ENCODE measurements at regions not wholly inside any gene's neighbourhood (a gene's known extent, or its start where the extent isn't known, plus 50 kb on each side); places are given as distances from the start of the nearest gene placed in this dataset.

- no peak for DNase-seq (ENCODE audit: low read depth in 1 of 2, low spot score in 1 of 2)
Measured at GRCh38 chr5:71864730-71865601, 145.9 kb downstream of the CARTPT start.

DNA sequence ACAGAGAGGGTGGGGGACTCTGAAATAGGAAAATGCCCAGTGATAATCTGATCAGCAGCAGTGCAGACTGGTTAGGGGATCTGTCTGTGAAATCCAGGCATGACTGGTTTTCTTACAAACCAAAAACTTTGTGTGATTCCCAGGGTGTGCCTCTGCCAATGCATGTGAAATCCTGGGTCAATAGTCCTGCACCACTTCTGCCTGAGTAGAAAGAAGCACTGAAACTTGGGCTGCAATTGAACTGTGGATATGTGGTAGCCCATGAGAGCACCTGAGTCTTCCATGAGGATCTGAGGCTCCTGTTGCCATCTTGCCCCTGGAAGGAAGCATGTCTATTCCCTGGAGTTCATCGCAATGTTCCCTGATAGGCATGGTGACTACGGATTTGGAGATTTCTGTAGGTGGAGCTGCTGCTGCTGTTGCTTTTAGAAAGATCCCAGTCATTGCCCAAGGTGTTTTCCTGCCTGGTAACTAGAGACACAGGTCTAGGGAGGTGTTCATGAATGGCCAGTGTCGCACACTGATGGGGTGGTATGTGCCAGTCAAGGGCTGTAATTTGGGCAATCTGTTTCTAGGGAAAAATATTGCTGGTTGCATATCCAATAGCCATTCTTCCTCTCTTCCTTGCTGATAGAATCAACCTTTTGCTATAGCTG, 146.7 kb downstream of the CARTPT start:
- DNase-seq (ENCODE audit: low read depth in 1 of 2, low spot score in 1 of 2) = no peak

DNA sequence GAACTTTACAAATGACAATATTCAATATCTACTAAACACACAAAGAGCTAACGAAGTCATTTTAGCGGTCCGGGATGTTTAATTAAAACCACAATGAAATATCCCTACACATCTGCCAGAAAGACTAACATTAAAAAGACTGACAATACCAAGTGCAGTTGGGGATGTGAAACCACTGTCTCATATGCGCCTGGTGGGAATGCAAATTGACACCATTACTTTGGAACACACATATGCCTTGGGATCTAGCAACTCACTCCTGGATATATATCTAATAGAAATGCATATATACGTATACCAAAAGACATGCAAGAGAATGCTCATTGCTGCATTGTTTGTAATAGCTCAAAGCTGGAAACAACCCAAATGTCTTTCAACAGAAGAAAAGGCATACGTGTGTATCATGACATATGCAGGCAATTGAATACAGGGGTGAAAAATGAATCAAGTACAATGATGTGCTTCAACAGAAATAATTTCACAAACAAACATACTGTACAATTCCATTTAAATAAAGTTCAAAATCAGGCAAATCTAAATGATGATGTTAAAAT, 153.3 kb downstream of the CARTPT start:
- DNase-seq (ENCODE audit: low read depth in 1 of 2, low spot score in 1 of 2) = no peak

GRCh38 chr5:71873191-71873591, 154.1 kb downstream of the CARTPT start:
- no peak for DNase-seq (ENCODE audit: low read depth in 1 of 2, low spot score in 1 of 2)

DNA sequence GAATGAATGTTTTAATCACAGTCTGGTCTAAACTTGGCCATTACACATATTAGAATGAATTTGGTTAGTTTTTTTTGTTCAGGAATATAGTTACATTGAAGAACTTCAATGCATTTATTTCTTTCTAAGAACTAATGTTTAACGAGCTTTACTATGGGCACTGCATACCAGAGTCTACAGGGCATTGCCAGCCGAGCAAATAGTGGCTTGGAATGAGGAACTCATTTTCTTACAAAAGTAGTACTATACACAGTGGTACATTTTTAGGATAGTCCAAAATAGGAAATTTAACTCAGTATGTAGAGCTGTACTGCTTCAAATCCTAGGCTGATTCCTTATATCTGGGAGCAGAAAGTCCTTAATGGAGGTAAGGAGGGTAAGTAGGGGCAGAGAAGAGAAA, 155.4 kb downstream of the CARTPT start:
- no peak for DNase-seq (ENCODE audit: low read depth in 1 of 2, low spot score in 1 of 2)

- DNase-seq (ENCODE audit: low read depth in 1 of 2, low spot score in 1 of 2) = no peak
Measured at GRCh38 chr5:71877511-71877910, 158.4 kb downstream of the CARTPT start.

DNA sequence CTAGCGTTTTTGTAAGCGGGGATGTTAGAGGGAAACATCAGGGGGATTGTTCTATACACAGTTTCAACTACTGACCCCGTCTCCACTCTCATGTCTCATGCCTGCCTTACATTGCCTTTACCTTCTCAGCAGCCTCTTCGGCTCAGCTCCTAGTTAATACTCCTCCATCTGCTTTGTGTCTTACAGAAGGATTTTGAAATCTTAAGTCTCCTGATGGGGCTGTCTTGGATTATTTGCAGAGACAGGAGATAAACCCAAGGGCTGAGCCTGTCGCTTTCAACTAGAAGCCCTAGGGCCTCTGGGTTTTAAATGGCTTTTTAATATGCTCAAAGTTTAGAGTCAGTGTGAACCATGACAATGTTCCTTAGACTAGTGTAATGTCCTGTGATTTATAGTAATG, 161.5 kb downstream of the CARTPT start:
- DNase-seq (ENCODE audit: low read depth in 1 of 2, low spot score in 1 of 2) = no peak

GRCh38 chr5:71882826-71883741, 164.0 kb downstream of the CARTPT start:
- no peak for DNase-seq (ENCODE audit: low read depth in 1 of 2, low spot score in 1 of 2)

GRCh38 chr5:71883742-71884103, 164.6 kb downstream of the CARTPT start:
- DNase-seq (ENCODE audit: low read depth in 1 of 2, low spot score in 1 of 2) = no peak

- no peak for DNase-seq (ENCODE audit: low read depth in 1 of 2, low spot score in 1 of 2)
Measured at GRCh38 chr5:71884926-71885325, 165.9 kb downstream of the CARTPT start.

- DNase-seq (ENCODE audit: low read depth in 1 of 2, low spot score in 1 of 2) = no peak
Measured at GRCh38 chr5:71886406-71886805, 167.3 kb downstream of the CARTPT start.

DNA sequence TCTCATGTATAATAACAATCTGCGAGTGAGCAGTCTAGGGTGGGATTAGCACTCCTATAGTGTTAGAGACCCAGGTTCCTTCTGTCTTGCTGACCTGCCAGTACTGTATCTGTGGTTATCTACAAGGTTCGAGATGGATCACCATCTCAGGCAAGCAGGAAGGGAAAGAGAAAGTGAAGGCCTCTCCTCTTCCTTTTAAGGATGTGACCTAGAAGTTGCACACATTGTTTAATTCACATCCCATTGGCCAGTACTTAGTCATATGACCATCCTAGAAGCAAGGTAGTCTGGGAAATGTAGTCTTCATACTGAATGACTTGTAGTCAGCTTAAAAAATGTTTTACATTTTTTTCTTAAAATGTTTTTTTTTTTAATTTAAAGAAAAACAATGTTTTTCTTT, 168.6 kb downstream of the CARTPT start:
- DNase-seq (ENCODE audit: low read depth in 1 of 2, low spot score in 1 of 2) = no peak

- DNase-seq (ENCODE audit: low read depth in 1 of 2, low spot score in 1 of 2) = no peak
Measured at GRCh38 chr5:71891406-71891805, 172.3 kb downstream of the CARTPT start.

DNA sequence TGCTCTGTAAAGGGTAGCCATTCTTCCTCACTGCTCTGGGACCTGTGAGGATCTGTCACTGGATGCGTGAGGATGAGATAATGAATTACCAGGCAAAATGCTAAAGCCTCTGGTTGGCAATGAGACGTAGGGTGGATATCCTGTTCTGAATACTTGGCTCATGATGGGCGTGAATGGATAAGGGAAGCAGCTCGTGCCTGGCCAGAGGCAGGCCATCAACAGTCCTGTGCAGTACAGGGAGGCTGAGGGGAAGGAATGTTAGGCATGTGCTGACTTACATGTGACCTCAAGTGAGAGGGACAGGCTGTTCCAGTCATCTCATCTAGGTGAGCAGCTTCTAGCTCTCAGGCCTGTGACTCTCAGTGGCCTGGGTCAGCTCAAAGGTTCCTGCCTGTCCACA, 172.8 kb downstream of the CARTPT start:
- DNase-seq (ENCODE audit: low read depth in 1 of 2, low spot score in 1 of 2) = no peak

- no peak for DNase-seq (ENCODE audit: low read depth in 1 of 2, low spot score in 1 of 2)
Measured at GRCh38 chr5:71892641-71893365, 173.7 kb downstream of the CARTPT start.

DNA sequence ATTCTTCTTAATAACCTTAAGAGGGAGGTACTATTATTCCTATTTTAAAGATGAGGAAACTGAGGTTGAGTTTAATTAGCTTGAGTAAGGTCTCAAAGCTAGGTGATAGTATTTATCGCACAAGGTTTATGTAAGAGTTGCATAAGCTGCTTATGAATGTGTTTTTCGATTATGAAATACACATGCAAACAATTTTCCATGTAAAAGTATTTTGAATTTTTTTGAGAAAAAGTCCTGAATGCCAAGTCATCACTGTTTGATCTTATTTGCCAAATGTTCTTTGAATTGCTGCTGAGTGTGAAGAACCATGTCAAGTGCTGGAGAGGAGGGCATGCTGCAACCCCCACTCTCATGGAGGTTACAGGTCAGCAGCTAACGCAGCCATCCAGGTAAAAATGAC, 174.4 kb downstream of the CARTPT start:
- DNase-seq (ENCODE audit: low read depth in 1 of 2, low spot score in 1 of 2) = no peak

DNA sequence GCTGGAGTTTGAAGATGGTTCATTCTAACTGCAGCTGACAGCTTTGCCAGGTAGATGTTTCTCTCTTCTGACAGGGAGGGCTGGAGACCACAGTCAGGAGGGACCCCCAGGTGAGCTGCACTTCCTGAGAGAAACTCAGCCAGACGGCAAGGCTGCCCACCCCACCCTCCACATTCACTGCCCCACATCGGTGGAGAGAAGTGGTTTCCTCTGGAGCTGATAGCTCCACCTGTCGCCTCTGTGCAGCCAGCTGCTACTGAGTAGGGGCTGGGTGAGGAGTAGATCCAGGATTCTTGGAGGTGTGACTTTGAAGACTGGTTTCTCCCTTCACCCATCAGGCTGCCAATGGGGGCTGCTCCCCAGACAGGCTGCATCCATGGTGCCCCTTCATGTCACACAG, 175.0 kb downstream of the CARTPT start:
- no peak for DNase-seq (ENCODE audit: low read depth in 1 of 2, low spot score in 1 of 2)

DNA sequence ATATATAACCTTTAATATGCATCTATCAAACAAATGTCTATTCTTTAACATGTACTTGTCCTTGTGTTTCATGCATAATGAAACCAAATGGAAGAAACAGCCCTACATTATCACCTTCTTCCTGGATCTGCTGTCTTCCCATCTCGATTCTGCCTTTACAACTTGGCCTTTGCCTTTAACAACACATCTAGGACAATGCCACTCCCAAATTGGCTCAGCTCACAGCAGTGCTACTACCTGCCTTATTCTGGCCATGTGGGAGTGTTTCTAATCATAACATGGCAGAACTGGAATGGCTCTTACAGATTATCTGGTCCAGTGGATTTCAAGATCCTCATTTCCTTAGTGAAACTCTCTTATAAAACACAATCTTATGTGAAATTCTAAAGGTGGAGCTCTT, 176.5 kb downstream of the CARTPT start:
- DNase-seq (ENCODE audit: low read depth in 1 of 2, low spot score in 1 of 2) = no peak

DNA sequence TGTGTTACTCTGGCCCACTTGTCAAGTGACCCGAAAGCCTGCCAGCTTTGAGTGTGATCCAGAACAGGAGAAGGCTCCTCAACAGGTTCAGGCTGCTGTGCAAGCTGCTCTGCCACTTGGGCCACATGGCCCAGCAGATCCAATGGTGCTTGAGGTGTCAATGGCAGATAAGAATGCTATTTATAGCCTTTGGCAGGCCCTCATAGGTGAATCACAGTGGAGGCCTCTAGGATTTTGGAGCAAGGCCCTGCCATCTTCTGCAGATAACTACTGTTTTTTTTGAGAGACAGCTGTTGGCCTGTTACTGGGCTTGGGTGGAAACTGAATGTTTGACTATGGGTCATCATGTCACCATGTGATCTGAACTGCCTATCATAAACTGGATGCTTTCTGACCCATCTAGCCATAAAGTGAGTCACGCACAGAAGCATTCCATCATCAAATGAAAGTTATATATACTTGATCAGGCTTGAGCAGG, 180.8 kb downstream of the CARTPT start:
- no peak for DNase-seq (ENCODE audit: low read depth in 1 of 2, low spot score in 1 of 2)

DNA sequence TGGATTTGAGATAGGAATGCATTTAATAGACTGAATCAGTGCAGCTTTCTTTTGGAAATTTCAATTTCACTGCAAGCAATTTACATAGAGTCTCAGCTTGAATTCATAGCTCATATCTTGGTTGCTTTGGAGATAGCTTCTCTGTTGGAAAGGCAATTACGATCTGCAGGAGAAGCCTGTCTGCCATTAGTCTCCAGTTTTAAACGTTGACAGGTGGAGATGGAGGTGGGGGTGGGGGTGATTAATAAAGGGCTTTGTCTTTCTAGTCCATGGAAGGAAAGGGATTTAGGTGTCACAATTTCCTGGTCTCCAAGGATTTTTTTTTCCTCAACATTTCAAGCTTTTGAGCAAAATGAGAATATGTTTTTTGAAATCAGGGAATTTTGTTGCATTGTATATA, 184.7 kb downstream of the CARTPT start:
- DNase-seq (ENCODE audit: low read depth in 1 of 2, low spot score in 1 of 2) = no peak

DNA sequence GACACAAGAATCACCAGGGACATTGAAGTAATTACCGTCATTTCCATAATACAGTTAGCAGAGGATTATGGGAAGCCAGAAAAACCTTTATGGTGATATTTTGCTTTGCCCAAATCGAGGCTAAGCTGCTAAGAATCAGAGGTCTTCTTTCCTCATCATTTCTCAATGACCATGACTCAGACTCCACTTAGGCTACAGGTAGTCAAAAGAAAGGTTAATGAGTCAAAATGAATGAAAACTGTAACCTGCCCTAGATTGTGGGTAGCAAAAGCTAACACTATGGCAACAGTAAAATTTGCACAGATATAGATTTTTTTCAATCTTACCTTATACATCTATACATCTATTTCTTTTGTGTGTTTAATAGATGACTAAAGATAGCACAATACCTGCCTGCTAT, 185.8 kb downstream of the CARTPT start:
- no peak for DNase-seq (ENCODE audit: low read depth in 1 of 2, low spot score in 1 of 2)
